K562 (cell line): ENCODE measurements at regions not wholly inside any gene's neighbourhood (a gene's known extent, or its start where the extent isn't known, plus 50 kb on each side); places are given as distances from the start of the nearest gene placed in this dataset.

Source experiments
- ATAC-seq: fragments of 200-7000 bp; cut with Tn5 transposase; 3 replicates; pipeline ENCODE4 v1.9.1; 2020; ENCODE audit warnings: moderate library complexity
- BruUV-seq: library from RNA; stranded (reverse); fragments of 400-500 nt; replicated peaks from 2 replicates; lab custom pipeline; 2021; lab: Mats Ljungman, UMichigan
- CTCF ChIA-PET: fragments of 300-600 bp; formaldehyde crosslinking; extraction: SDS; loops from one replicate; lab custom pipeline; 2021; ENCODE audit warnings: low intra/inter-chr PET ratio; lab: Yijun Ruan, JAX
- POLR2A ChIA-PET: fragments of 300-600, 350-650 bp; sonication (Branson Sonifier 250); formaldehyde crosslinking; extraction: SDS; loops from one replicate; lab custom pipeline; 2021; ENCODE audit warnings: antibody characterized with exemption, inconsistent platforms; lab: Yijun Ruan, JAX
- DNase-seq, 4 experiments: peaks; one replicate each; pipeline versions ENCODE4 v3.0.0 to v3.0.0-alpha.2; 2011 to 2018; ENCODE audit warnings: low spot score in 3 of 4, mixed read lengths in 3 of 4; ENCODE audit errors: extremely low read depth in 1 of 4
- FAIRE-seq: peaks from 2 replicates; lab custom pipeline; 2011; peaks lifted over from hg19 to GRCh38; lab: Jason Lieb, UNC
- H2AFZ ChIP-seq: 2 replicates; pipeline ENCODE4 v1.6.0; 2011; ENCODE audit warnings: low read depth, low read length, control low read depth, inconsistent platforms
- H3K27ac ChIP-seq: fragments of 200-600 bp; 3 replicates; pipeline ENCODE4 v1.8.0; 2011; ENCODE audit warnings: low read depth, mild to moderate bottlenecking, control low read depth, inconsistent platforms, low read length, moderate library complexity, mixed read lengths; ENCODE audit errors: extremely low read depth
- H3K27me3 ChIP-seq, 2 experiments: fragments of 300-600 bp in 1 of 2; 2 replicates in 1 of 2; 3 replicates in 1 of 2; pipeline versions ENCODE4 v1.6.0 to v1.8.0; 2011; ENCODE audit warnings: inconsistent platforms in 2 of 2, low read length in 2 of 2, mild to moderate bottlenecking in 1 of 2, mixed read lengths in 1 of 2, moderate library complexity in 1 of 2; ENCODE audit not compliant: control insufficient read depth in 2 of 2, insufficient read depth in 2 of 2
- H3K36me3 ChIP-seq: fragments of 300-600 bp; 3 replicates; pipeline ENCODE4 v1.8.0; 2011; ENCODE audit warnings: mild to moderate bottlenecking, low read length, inconsistent platforms; ENCODE audit not compliant: control insufficient read depth, insufficient read depth
- H3K4me1 ChIP-seq, 2 experiments: fragments of 200-600 bp in 1 of 2; replicated peaks in 1 of 2; 2 replicates in 1 of 2; 3 replicates in 1 of 2; pipeline versions ENCODE4 v1.5.1 to v1.8.0; 2011; ENCODE audit warnings: inconsistent platforms in 2 of 2, low read length in 2 of 2, mild to moderate bottlenecking in 1 of 2, mixed read lengths in 1 of 2, moderate library complexity in 1 of 2; ENCODE audit not compliant: control insufficient read depth in 2 of 2, insufficient read depth in 2 of 2
- H3K4me2 ChIP-seq: 2 replicates; pipeline ENCODE4 v1.6.1; 2011; ENCODE audit warnings: low read length, control low read depth, inconsistent platforms, mixed read lengths; ENCODE audit not compliant: insufficient read depth
- H3K4me3 ChIP-seq: fragments of 200-600 bp; sonication (generic), shearing (Covaris generic); 2 replicates; pipeline ENCODE4 v1.5.1; 2016; ENCODE audit warnings: control low read depth, inconsistent platforms
- H3K79me2 ChIP-seq: fragments of 200-600 bp; 3 replicates; pipeline ENCODE4 v1.8.0; 2011; ENCODE audit warnings: low read length, inconsistent platforms; ENCODE audit not compliant: control insufficient read depth, insufficient read depth
- H3K9ac ChIP-seq, 2 experiments: 2 replicates each; pipeline versions ENCODE4 v1.6.0 to v1.6.1; 2011; ENCODE audit warnings: low read depth in 2 of 2, low read length in 2 of 2, control low read depth in 1 of 2, inconsistent platforms in 1 of 2, mild to moderate bottlenecking in 1 of 2, mixed read lengths in 1 of 2; ENCODE audit not compliant: insufficient read depth in 1 of 2
- H3K9me1 ChIP-seq: one replicate; pipeline ENCODE4 v1.6.0; 2011; ENCODE audit warnings: inconsistent platforms, mild to moderate bottlenecking, low read length, moderate library complexity; ENCODE audit not compliant: control insufficient read depth, insufficient read depth
- H3K9me3 ChIP-seq: replicated peaks from 2 replicates; pipeline ENCODE4 v1.5.1; 2011; ENCODE audit warnings: low read depth, low read length, inconsistent platforms; ENCODE audit not compliant: control insufficient read depth, insufficient read depth
- H4K20me1 ChIP-seq: replicated peaks from 2 replicates; pipeline ENCODE4 v1.6.1; 2011; ENCODE audit warnings: low read length, inconsistent platforms, mixed read lengths; ENCODE audit not compliant: control insufficient read depth, insufficient read depth
- ATF3 ChIP-seq, 2 experiments: fragments of 450-650 bp in 1 of 2; sonication (generic) in 1 of 2; formaldehyde crosslinking in 1 of 2; IDR thresholded peaks in 1 of 2; conservative IDR thresholded peaks in 1 of 2; 2 replicates each; pipeline versions ENCODE4 v1.6.1 to v1.8.1; 2016 to 2023; ENCODE audit warnings: mild to moderate bottlenecking in 2 of 2, moderate library complexity in 2 of 2, inconsistent platforms in 1 of 2, missing genetic modification reagents in 1 of 2
- CBFB ChIP-seq: sonication (generic); formaldehyde crosslinking; IDR thresholded peaks from 2 replicates; pipeline ENCODE4 v1.4.0; 2020; ENCODE audit warnings: mild to moderate bottlenecking, missing genetic modification reagents
- KAT7 ChIP-seq: sonication (generic); formaldehyde crosslinking; IDR thresholded peaks from 2 replicates; pipeline ENCODE4 v1.8.0; 2022; ENCODE audit warnings: missing genetic modification reagents, mild to moderate bottlenecking, borderline replicate concordance
- MED1 ChIP-seq: sonication (generic); formaldehyde crosslinking; IDR thresholded peaks from 2 replicates; pipeline ENCODE4 v1.8.1; 2023; ENCODE audit warnings: missing genetic modification reagents, borderline replicate concordance
- MLLT1 ChIP-seq, 2 experiments: fragments of 450-650 bp; IDR thresholded peaks; 2 replicates each; pipeline ENCODE4 v1.6.1; 2016
- MTA2 ChIP-seq: fragments of 450-650 bp; IDR thresholded peaks from 2 replicates; pipeline ENCODE4 v1.6.1; 2016; ENCODE audit warnings: low read depth
- TSC22D4 ChIP-seq: fragments of 450-650 bp; IDR thresholded peaks from 2 replicates; pipeline ENCODE4 v1.6.1; 2016; ENCODE audit warnings: missing genetic modification characterization, missing biosample characterization, control low read depth
- ZMIZ1 ChIP-seq, 2 experiments: fragments of 150-350 bp in 1 of 2; IDR thresholded peaks; 2 replicates each; pipeline ENCODE4 v1.6.1; 2012 to 2016; ENCODE audit warnings: low read depth in 2 of 2, low read length in 2 of 2, mild to moderate bottlenecking in 1 of 2, moderate library complexity in 1 of 2
- WGBS: fragments of 100-300 bp; shearing (Covaris generic); methylation state at CpG from one replicate; pipeline ENCODE4 v1.1.6; 2016; ENCODE audit warnings: low coverage, mixed read lengths; ENCODE audit not compliant: insufficient coverage; ENCODE audit errors: missing lambda C conversion rate; 5-methylcytosine and 5-hydroxymethylcytosine counted together
- in situ Hi-C: fragments of 300-500 bp; cut with MboI; formaldehyde crosslinking; loops from 4 replicates; pipeline ENCODE4 v1.15.0; 2018; ENCODE audit warnings: inconsistent platforms, mixed read lengths
- intact Hi-C: fragments of 100-400 bp; cut with micrococcal nuclease; formaldehyde crosslinking; loops from 2 replicates; pipeline ENCODE4 v1.14.2; 2022

GRCh38 chr20:7622399-7622961, 317.8 kb downstream of the HAO1 start:
- Histone ChIP-seq H3K27ac (no peak overlapping the region), H3K9me1 (no peaks in the 10 kb centered on the region), H3K79me2 (no peaks in the 10 kb centered on the region), H3K9me3 (no peaks in the 10 kb centered on the region), H3K4me3 (no peak overlapping the region), H3K27me3 (no peaks in the 10 kb centered on the region), H4K20me1 (no peaks in the 10 kb centered on the region), H3K36me3 (no peaks in the 10 kb centered on the region), H3K4me1 (no peaks in the 10 kb centered on the region), H3K4me2 (no peak overlapping the region), H2AFZ (no peak overlapping the region), H3K9ac (no peak overlapping the region)
- FAIRE-seq: no peak
- in situ Hi-C loops (no loop called here), intact Hi-C loops (no loop called here)
- BruUV-seq: no TSS peak
- 0% methylated on average over 15 of the region's 28 CpGs for WGBS
- DNase-seq: no peak
- CTCF ChIA-PET: no interaction called here
- TF ChIP-seq TSC22D4 (no peak), ZMIZ1 (IDR thresholded peaks at IDR 0.05; ENCODE audit: low read depth in 2 of 2, low read length in 2 of 2) (no peak), CBFB (CRISPR knock-in tag) (no peak), MLLT1 (IDR thresholded peaks at IDR 0.05) (no peak), KAT7 (CRISPR knock-in tag) (no peak), ATF3 (IDR thresholded peaks at IDR 0.05) (no peak), ATF3 (CRISPR knock-in tag; conservative IDR thresholded peaks at IDR 0.05) (no peak), MTA2 (no peak), MED1 (CRISPR knock-in tag) (no peak)
- POLR2A ChIA-PET: no interaction called here
- ATAC-seq: no peak
